H1 (cell line): ENCODE measurements at regions not wholly inside any gene's neighbourhood (a gene's known extent, or its start where the extent isn't known, plus 50 kb on each side); places are given as distances from the start of the nearest gene placed in this dataset.

Experiments
- CTCF ChIA-PET: fragments of 300-600 bp; sonication (Branson Sonifier 250); formaldehyde crosslinking; loops from one replicate; lab custom pipeline; 2021; ENCODE audit not compliant: partially characterized antibody; lab: Charles Lee
- POLR2A ChIA-PET: fragments of 300-600 bp; sonication (Branson Sonifier 250); formaldehyde crosslinking; loops from one replicate; lab custom pipeline; 2021; ENCODE audit warnings: inconsistent platforms; ENCODE audit not compliant: partially characterized antibody; lab: Charles Lee
- DNase-seq, 2 experiments: peaks; one replicate each; pipeline versions ENCODE4 v3.0.0 to v3.0.0-alpha.2; 2010 to 2022; ENCODE audit warnings: low spot score in 2 of 2, low read depth in 1 of 2, mixed read lengths in 1 of 2
- FAIRE-seq: peaks from 2 replicates; lab custom pipeline; 2011; peaks lifted over from hg19 to GRCh38; lab: Jason Lieb, UNC
- H2AFZ ChIP-seq: 2 replicates; pipeline ENCODE4 v1.8.1; 2012; ENCODE audit warnings: low read length, inconsistent platforms
- H2AK5ac ChIP-seq: 2 replicates; pipeline ENCODE4 v1.6.1; 2013; ENCODE audit warnings: low read depth, low read length
- H2BK120ac ChIP-seq: replicated peaks from 2 replicates; pipeline ENCODE3; 2013; ENCODE audit warnings: low read depth, low read length, inconsistent platforms
- H2BK12ac ChIP-seq: 2 replicates; pipeline ENCODE4 v1.6.1; 2013; ENCODE audit warnings: low read depth, low read length
- H2BK15ac ChIP-seq: 2 replicates; pipeline ENCODE4 v1.6.1; 2013; ENCODE audit warnings: low read length
- H2BK20ac ChIP-seq: 2 replicates; pipeline ENCODE4 v1.6.1; 2013; ENCODE audit warnings: low read length
- H2BK5ac ChIP-seq: 2 replicates; pipeline ENCODE4 v1.6.1; 2013; ENCODE audit warnings: low read depth, low read length
- H3K14ac ChIP-seq: 2 replicates; pipeline ENCODE4 v1.6.1; 2013; ENCODE audit warnings: inconsistent platforms; ENCODE audit not compliant: insufficient read length
- H3K18ac ChIP-seq: 2 replicates; pipeline ENCODE4 v1.6.1; 2013; ENCODE audit warnings: low read length; ENCODE audit errors: extremely low read depth
- H3K23ac ChIP-seq: 2 replicates; pipeline ENCODE4 v1.6.1; 2013; ENCODE audit warnings: inconsistent platforms; ENCODE audit not compliant: insufficient read length
- H3K23me2 ChIP-seq: 2 replicates; pipeline ENCODE4 v1.6.1; 2013; ENCODE audit warnings: low read depth, low read length
- H3K27ac ChIP-seq: 2 replicates; pipeline ENCODE4 v1.6.1; 2011; ENCODE audit warnings: low read depth, low read length, inconsistent platforms
- H3K27me3 ChIP-seq, 4 experiments: replicated peaks in 1 of 4; 1 replicate in 1 of 4; 2 replicates in 3 of 4; pipeline versions ENCODE4 v1.6.1 to v1.8.1; 2011 to 2013; ENCODE audit warnings: low read length in 3 of 4, mild to moderate bottlenecking in 3 of 4, inconsistent platforms in 2 of 4, mixed read lengths in 2 of 4, moderate library complexity in 1 of 4; ENCODE audit not compliant: control insufficient read depth in 3 of 4, insufficient read depth in 3 of 4; ENCODE audit errors: extremely low read depth in 1 of 4
- H3K36me3 ChIP-seq, 4 experiments: 2 replicates each; pipeline versions ENCODE4 v1.6.1 to v1.8.1; 2011 to 2013; ENCODE audit warnings: mild to moderate bottlenecking in 4 of 4, low read length in 3 of 4, moderate library complexity in 2 of 4, control low read depth in 1 of 4, inconsistent platforms in 1 of 4; ENCODE audit not compliant: insufficient read depth in 4 of 4, control insufficient read depth in 2 of 4
- H3K4ac ChIP-seq: replicated peaks from 2 replicates; pipeline ENCODE3; 2013; ENCODE audit warnings: low read length, low read depth, mixed read lengths, inconsistent platforms; ENCODE audit not compliant: insufficient read length
- H3K4me1 ChIP-seq, 4 experiments: replicated peaks in 1 of 4; 1 replicate in 1 of 4; 2 replicates in 3 of 4; pipeline versions ENCODE4 v1.6.1 to v1.8.1; 2011 to 2013; ENCODE audit warnings: low read length in 3 of 4, inconsistent platforms in 2 of 4, mixed read lengths in 1 of 4; ENCODE audit not compliant: insufficient read depth in 4 of 4, control insufficient read depth in 3 of 4
- H3K4me2 ChIP-seq, 2 experiments: 2 replicates each; pipeline versions ENCODE4 v1.6.1 to v1.8.1; 2011 to 2013; ENCODE audit warnings: low read depth in 2 of 2, low read length in 2 of 2, control low read depth in 1 of 2, inconsistent platforms in 1 of 2, mild to moderate bottlenecking in 1 of 2; ENCODE audit not compliant: insufficient read depth in 1 of 2
- H3K4me3 ChIP-seq, 4 experiments: fragments of 200-600, 300-600 bp in 1 of 4; sonication (generic), shearing (Covaris generic), sonication (Bioruptor Twin) in 1 of 4; 2 replicates each; pipeline versions ENCODE4 v1.5.1 to v1.8.1; 2011 to 2016; ENCODE audit warnings: low read length in 4 of 4, low read depth in 3 of 4, control low read depth in 2 of 4, inconsistent platforms in 2 of 4, mild to moderate bottlenecking in 2 of 4, mixed read lengths in 1 of 4, moderate library complexity in 1 of 4; ENCODE audit not compliant: insufficient read depth in 2 of 4; ENCODE audit errors: extremely low read depth in 1 of 4
- H3K56ac ChIP-seq: replicated peaks from 2 replicates; pipeline ENCODE3; 2013; ENCODE audit warnings: low read depth, mild to moderate bottlenecking, mixed read lengths, low read length, inconsistent platforms; ENCODE audit not compliant: insufficient read length
- H3K79me1 ChIP-seq: 2 replicates; pipeline ENCODE4 v1.6.1; 2013; ENCODE audit warnings: low read depth, low read length, control low read depth
- H3K79me2 ChIP-seq, 2 experiments: 2 replicates each; pipeline versions ENCODE4 v1.6.1 to v1.8.1; 2012 to 2013; ENCODE audit warnings: low read length in 2 of 2, mild to moderate bottlenecking in 2 of 2, inconsistent platforms in 1 of 2; ENCODE audit not compliant: insufficient read depth in 2 of 2, control insufficient read depth in 1 of 2
- H3K9ac ChIP-seq, 4 experiments: replicated peaks in 1 of 4; 1 replicate in 1 of 4; 2 replicates in 3 of 4; pipeline versions ENCODE4 v1.6.1 to v1.8.1; 2011 to 2013; ENCODE audit warnings: low read depth in 3 of 4, low read length in 3 of 4, control low read depth in 2 of 4, mild to moderate bottlenecking in 2 of 4, moderate library complexity in 2 of 4, inconsistent platforms in 1 of 4; ENCODE audit errors: extremely low read depth in 1 of 4
- H3K9me3 ChIP-seq, 2 experiments: 2 replicates each; pipeline versions ENCODE4 v1.6.1 to v1.8.1; 2012 to 2013; ENCODE audit warnings: mild to moderate bottlenecking in 2 of 2, moderate library complexity in 2 of 2, control low read depth in 1 of 2, inconsistent platforms in 1 of 2, low read depth in 1 of 2, low read length in 1 of 2, mixed read lengths in 1 of 2; ENCODE audit not compliant: insufficient read depth in 2 of 2
- H4K20me1 ChIP-seq, 2 experiments: replicated peaks in 1 of 2; 2 replicates each; pipeline versions ENCODE3 to v1.8.1; 2011 to 2013; ENCODE audit warnings: inconsistent platforms in 2 of 2, low read length in 2 of 2, mild to moderate bottlenecking in 1 of 2; ENCODE audit not compliant: insufficient read depth in 2 of 2, control insufficient read depth in 1 of 2
- H4K5ac ChIP-seq: 2 replicates; pipeline ENCODE4 v1.6.1; 2013; ENCODE audit warnings: low read length, low read depth, mixed read lengths, inconsistent platforms; ENCODE audit not compliant: insufficient read length
- H4K8ac ChIP-seq: 2 replicates; pipeline ENCODE4 v1.8.0; 2013; ENCODE audit warnings: mild to moderate bottlenecking, moderate library complexity, low read length, inconsistent platforms; ENCODE audit not compliant: insufficient read depth; ENCODE audit errors: extremely low read depth
- H4K91ac ChIP-seq: replicated peaks from 2 replicates; pipeline ENCODE3; 2013; ENCODE audit warnings: low read length, mixed read lengths, inconsistent platforms; ENCODE audit not compliant: insufficient read length
- ATF3 ChIP-seq: IDR thresholded peaks from 2 replicates; pipeline ENCODE4 v1.6.1; 2011; ENCODE audit warnings: low read depth, mild to moderate bottlenecking, low read length; ENCODE audit not compliant: insufficient read depth
- WGBS, 2 experiments: shearing (Covaris generic) in 1 of 2; methylation state at CpG; one replicate each; pipeline versions ENCODE4 v1.1.6 to v1.1.7; 2013 to 2015; ENCODE audit warnings: low lambda C conversion rate in 2 of 2, mixed read lengths in 2 of 2, inconsistent platforms in 1 of 2, low coverage in 1 of 2, missing lambda C conversion rate in 1 of 2; ENCODE audit not compliant: insufficient replicate concordance in 2 of 2, insufficient coverage in 1 of 2, insufficient read length in 1 of 2; ENCODE audit errors: extremely low coverage in 1 of 2, missing lambda C conversion rate in 1 of 2; 5-methylcytosine and 5-hydroxymethylcytosine counted together

GRCh38 chr7:156397249-156397648, 243.3 kb upstream of the RNF32 start:
- Histone ChIP-seq H3K79me1 (no peaks in the 10 kb centered on the region; the same call in 1 of the 2 replicates), H3K9ac (no peak overlapping the region), H3K4me3 (no peak overlapping the region), H3K4me1 (no peaks in the 10 kb centered on the region), H3K9me3 (no peaks in the 10 kb centered on the region), H3K14ac (no peak overlapping the region), H3K18ac (no peak overlapping the region), H3K23me2 (no peaks in the 10 kb centered on the region), H4K8ac (no peak overlapping the region), H4K91ac (no peak overlapping the region), H2BK120ac (no peak overlapping the region), H3K36me3 (no peaks in the 10 kb centered on the region), H3K79me2 (no peaks in the 10 kb centered on the region), H3K27ac (no peak overlapping the region), H2AFZ (no peak overlapping the region), H3K23ac (no peak overlapping the region), H3K4ac (no peak overlapping the region), H4K5ac (no peak overlapping the region), H2AK5ac (no peak overlapping the region), H2BK20ac (no peak overlapping the region), H2BK15ac (no peak overlapping the region)
- WGBS, 2 experiments = 95% methylated on average over 19 of the region's 19 CpGs; no CpG with 5 or more reads in 1 of the 2 experiments
- DNase-seq = no peak
- POLR2A ChIA-PET = no interaction called here
- CTCF ChIA-PET = no interaction called here
- TF ChIP-seq ATF3 = no peak
- TF ChIP-seq, all 59 proteins: peak for 0
- Histone ChIP-seq H3K4me2 (no peak overlapping the region), H4K20me1 (no peaks in the 10 kb centered on the region), H2BK12ac (no peak overlapping the region; the same call in 1 of the 2 replicates), H3K27me3 (no peaks in the 10 kb centered on the region), H3K56ac (no peak overlapping the region), H2BK5ac (no peak overlapping the region)
- FAIRE-seq = no peak
